GM21576 (cell line): ENCODE measurements at regions not wholly inside any gene's neighbourhood (a gene's known extent, or its start where the extent isn't known, plus 50 kb on each side); places are given as distances from the start of the nearest gene placed in this dataset.

Source experiments
- ATAC-seq: cut with Tn5 transposase; IDR thresholded peaks from one replicate; pipeline ENCODE4 v1.9.1; 2021; ENCODE audit warnings: mild to moderate bottlenecking, moderate library complexity; ENCODE audit not compliant: unreplicated experiment

GRCh38 chr2:39534095-39534711, 97.1 kb upstream of the MAP4K3 start:
- ATAC-seq, result no peak

- ATAC-seq, result no peak
These were observed 98.6 kb upstream of the MAP4K3 start for GRCh38 chr2:39535636-39536185.

GRCh38 chr2:39537150-39537549, 100.1 kb upstream of the MAP4K3 start:
- ATAC-seq, result no peak

GRCh38 chr2:39538718-39539117, 101.6 kb upstream of the MAP4K3 start:
- ATAC-seq, result no peak

- no peak for ATAC-seq
These were observed 103.3 kb upstream of the MAP4K3 start for GRCh38 chr2:39540414-39540813.

GRCh38 chr2:39541011-39541930, 104.2 kb upstream of the MAP4K3 start:
- ATAC-seq, result no peak

GRCh38 chr2:39542523-39542922, 105.4 kb upstream of the MAP4K3 start:
- no peak for ATAC-seq

- ATAC-seq, result no peak
These were observed 108.9 kb upstream of the MAP4K3 start for GRCh38 chr2:39545957-39546356.

- no peak for ATAC-seq
These were observed 109.3 kb upstream of the MAP4K3 start for GRCh38 chr2:39546409-39546808.

GRCh38 chr2:39546937-39547336, 109.9 kb upstream of the MAP4K3 start:
- ATAC-seq, result no peak

GRCh38 chr2:39547811-39548719, 111.0 kb upstream of the MAP4K3 start:
- ATAC-seq, result no peak

- no peak for ATAC-seq
These were observed 111.9 kb upstream of the MAP4K3 start for GRCh38 chr2:39549000-39549399.

- ATAC-seq, result no peak
These were observed 112.8 kb upstream of the MAP4K3 start for GRCh38 chr2:39549718-39550464.

- ATAC-seq, result no peak
These were observed 113.7 kb upstream of the MAP4K3 start for GRCh38 chr2:39550701-39551285.

- ATAC-seq, result no peak
These were observed 106.8 kb upstream of the TMEM178A start for GRCh38 chr2:39558906-39559305.

- ATAC-seq, result no peak
These were observed 102.1 kb upstream of the TMEM178A start for GRCh38 chr2:39563572-39563971.

GRCh38 chr2:39567507-39567906, 98.2 kb upstream of the TMEM178A start:
- no peak for ATAC-seq

- ATAC-seq, result no peak
These were observed 97.6 kb upstream of the TMEM178A start for GRCh38 chr2:39568116-39568515.

GRCh38 chr2:39568561-39569006, 97.1 kb upstream of the TMEM178A start:
- ATAC-seq, result no peak

GRCh38 chr2:39570130-39570555, 95.6 kb upstream of the TMEM178A start:
- no peak for ATAC-seq
